HAP-1 (cell line): ENCODE measurements at regions not wholly inside any gene's neighbourhood (a gene's known extent, or its start where the extent isn't known, plus 50 kb on each side); places are given as distances from the start of the nearest gene placed in this dataset.

ENCODE experiments used
- DNase-seq, 2 experiments: peaks; one replicate each; pipeline ENCODE4 v3.0.0-alpha.2; 2016 to 2020; ENCODE audit warnings: low spot score in 2 of 2
- H3K27me3 ChIP-seq: fragments of 250-450 bp; sonication (Bioruptor Pico); 2 replicates; pipeline ENCODE4 v1.5.1; 2020; ENCODE audit warnings: low read depth, mild to moderate bottlenecking, moderate library complexity
- H3K36me3 ChIP-seq: fragments of 250-450 bp; sonication (Bioruptor Pico); replicated peaks from 2 replicates; pipeline ENCODE4 v1.5.1; 2020; ENCODE audit warnings: mild to moderate bottlenecking
- H3K4me1 ChIP-seq: fragments of 250-450 bp; sonication (Bioruptor Pico); 2 replicates; pipeline ENCODE4 v1.5.1; 2020; ENCODE audit warnings: mild to moderate bottlenecking
- H3K4me3 ChIP-seq: fragments of 250-450 bp; sonication (Bioruptor Pico); 2 replicates; pipeline ENCODE4 v1.5.1; 2020; ENCODE audit warnings: mild to moderate bottlenecking, moderate library complexity
- H3K9me3 ChIP-seq: fragments of 250-450 bp; sonication (Bioruptor Pico); 2 replicates; pipeline ENCODE4 v1.5.1; 2020; ENCODE audit warnings: mild to moderate bottlenecking, moderate library complexity
- in situ Hi-C: fragments of 300-500 bp; cut with MboI; formaldehyde crosslinking; loops from 3 replicates; pipeline ENCODE4 v1.14.3; 2020; ENCODE audit warnings: low sequenced_read_pairs, inconsistent platforms, mixed read lengths

DNA sequence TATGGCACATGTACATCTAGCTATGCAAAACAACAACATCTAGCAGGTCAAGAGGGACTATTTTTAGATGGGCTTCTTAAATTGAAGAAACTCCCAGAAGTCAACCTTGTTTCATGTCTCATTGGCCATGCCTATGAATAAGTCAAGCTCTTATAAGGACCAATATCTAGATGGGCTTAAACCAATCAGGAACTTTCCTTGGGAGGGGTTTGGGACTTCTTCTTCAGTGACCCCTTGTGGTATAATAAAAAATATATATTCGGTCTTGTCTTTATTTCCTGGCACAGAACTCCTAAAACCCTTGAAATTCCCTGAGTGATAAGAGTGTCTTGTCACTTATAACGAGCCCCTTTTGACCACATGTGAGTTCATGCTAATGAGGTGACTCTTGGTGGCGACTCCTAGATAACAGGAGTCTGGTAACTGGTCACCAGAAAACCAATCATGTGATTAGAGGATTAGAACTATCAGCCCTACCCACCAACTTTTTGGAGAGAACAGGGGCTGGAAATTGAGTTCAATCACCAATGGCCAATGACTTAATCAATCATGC, 218.3 kb downstream of the HHIPL2 start:
- H3K4me3 ChIP-seq = no peak overlapping the region
- DNase-seq = no peak
- no peaks in the 10 kb centered on the region for H3K9me3 ChIP-seq
- in situ Hi-C loops = no loop called here
- no peaks in the 10 kb centered on the region for H3K4me1 ChIP-seq
- H3K36me3 ChIP-seq = no peaks in the 10 kb centered on the region
- no peaks in the 10 kb centered on the region for H3K27me3 ChIP-seq

DNA sequence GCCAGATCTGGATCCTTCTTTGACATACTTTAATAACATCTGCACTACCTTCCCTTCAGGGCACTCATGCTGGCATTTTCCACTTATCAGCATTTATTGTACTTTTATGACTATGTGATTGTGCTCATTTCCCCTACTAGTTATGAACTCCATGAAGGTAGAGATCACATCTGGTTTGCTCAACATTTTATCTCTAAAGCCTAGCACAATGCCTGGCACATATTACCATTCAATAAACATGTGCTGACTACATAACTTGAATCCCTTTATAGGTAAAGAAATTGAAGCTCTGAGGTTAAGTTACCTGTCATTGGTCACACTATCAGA, 221.2 kb downstream of the HHIPL2 start:
- in situ Hi-C loops = no loop called here
- H3K4me1 ChIP-seq = no peaks in the 10 kb centered on the region
- H3K4me3 ChIP-seq = no peak overlapping the region
- no peaks in the 10 kb centered on the region for H3K36me3 ChIP-seq
- no peaks in the 10 kb centered on the region for H3K9me3 ChIP-seq
- no peak for DNase-seq
- H3K27me3 ChIP-seq = no peaks in the 10 kb centered on the region

DNA sequence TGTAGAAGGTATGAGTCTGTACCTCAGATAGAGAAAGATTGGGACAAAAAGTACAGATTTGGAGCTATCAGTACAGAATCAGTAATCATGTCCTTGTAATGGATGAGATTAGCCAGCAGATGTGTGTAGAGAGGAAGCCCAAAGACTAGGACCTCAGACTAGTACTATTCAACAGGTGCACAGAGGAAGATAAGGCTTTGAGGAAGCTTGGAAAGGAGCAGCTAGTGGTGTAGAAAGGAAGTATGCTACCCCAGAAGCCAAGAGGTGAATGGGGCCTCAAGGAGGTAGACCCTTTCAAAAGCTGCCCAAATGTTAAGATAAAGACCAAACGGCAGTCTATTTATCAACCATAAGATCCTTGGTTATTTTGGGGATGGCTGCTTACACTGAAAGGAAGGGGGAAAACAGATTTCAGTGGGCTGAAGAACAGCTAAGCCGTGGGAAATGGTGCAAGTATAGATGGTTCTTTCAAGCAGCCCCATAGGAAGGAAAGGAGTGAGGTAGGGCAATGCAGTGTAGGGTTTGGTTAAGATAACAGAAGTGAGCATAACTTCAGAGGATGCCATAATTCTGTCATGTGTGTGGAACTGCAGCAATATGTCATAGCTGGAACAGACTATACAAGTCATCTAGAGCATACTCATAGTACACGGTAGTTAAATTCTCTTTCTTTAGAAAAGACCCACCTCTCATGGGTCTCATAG, 221.7 kb downstream of the HHIPL2 start:
- Histone ChIP-seq H3K4me1 (no peaks in the 10 kb centered on the region), H3K9me3 (no peaks in the 10 kb centered on the region), H3K27me3 (no peaks in the 10 kb centered on the region), H3K36me3 (no peaks in the 10 kb centered on the region), H3K4me3 (no peak overlapping the region)
- in situ Hi-C loops = no loop called here
- no peak for DNase-seq

DNA sequence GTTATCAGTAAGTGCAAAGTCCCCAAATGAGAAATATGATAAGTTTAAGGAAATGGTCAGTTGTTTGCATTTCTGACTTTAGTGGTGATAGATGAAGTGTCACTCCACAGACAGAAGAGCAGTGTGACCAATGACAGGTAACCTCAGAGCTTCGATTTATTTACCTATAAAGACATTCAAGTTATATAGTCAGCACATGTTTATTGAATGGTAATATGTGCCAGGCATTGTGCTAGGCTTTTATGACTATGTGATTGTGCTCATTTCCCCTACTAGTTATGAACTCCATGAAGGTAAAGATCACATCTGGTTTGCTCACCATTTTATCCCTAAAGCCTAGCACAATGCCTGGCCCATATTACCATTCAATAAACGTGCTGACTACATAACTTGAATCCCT, 222.4 kb downstream of the HHIPL2 start:
- no peak for DNase-seq
- Histone ChIP-seq H3K36me3 (no peaks in the 10 kb centered on the region), H3K4me3 (no peak overlapping the region), H3K9me3 (no peaks in the 10 kb centered on the region), H3K27me3 (no peaks in the 10 kb centered on the region), H3K4me1 (no peaks in the 10 kb centered on the region)
- in situ Hi-C loops = no loop called here

DNA sequence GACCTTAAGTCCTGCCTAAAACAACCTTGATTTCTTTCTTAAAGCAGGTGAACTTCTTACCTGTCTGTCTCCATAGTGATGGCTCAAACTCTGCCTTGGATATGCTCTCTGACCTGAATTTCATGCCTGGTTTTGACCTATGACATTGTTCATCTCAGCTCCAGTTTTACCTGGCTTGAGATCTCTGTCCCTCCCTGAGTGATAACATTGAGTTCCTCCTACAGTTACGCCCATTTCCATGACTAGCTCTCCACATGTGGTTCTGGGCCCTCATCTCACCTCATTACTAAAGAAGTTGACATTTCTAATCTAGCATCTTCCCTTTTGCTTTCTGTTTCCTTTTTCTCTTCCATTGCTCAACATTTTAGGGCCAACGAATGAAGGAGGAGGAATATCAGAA, 233.1 kb downstream of the HHIPL2 start:
- no peaks in the 10 kb centered on the region for H3K36me3 ChIP-seq
- H3K9me3 ChIP-seq = no peaks in the 10 kb centered on the region
- in situ Hi-C loops = no loop called here
- no peak for DNase-seq
- no peaks in the 10 kb centered on the region for H3K4me1 ChIP-seq
- H3K4me3 ChIP-seq = no peak overlapping the region
- H3K27me3 ChIP-seq = no peaks in the 10 kb centered on the region

DNA sequence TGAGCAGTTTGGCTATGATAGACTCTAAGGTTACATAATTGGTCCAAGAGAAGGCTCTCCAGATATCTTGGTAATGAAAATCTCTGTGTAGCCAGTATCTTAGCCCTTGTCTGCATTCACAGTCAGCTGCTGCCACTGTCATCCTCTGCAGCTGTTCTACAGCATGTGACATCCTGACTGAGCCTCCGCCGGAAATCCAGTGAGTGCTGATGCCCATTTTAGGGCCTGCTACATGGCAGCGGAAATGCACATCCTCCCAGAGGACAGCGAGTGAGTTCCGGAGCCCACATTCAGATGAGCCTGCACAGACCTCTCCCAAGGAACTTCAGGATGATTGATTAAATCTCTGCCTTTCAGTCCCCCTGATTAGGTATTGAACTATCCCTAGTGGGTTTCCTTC, 237.1 kb downstream of the HHIPL2 start:
- DNase-seq = no peak
- H3K27me3 ChIP-seq = no peaks in the 10 kb centered on the region
- H3K9me3 ChIP-seq = no peaks in the 10 kb centered on the region
- no peak overlapping the region for H3K4me3 ChIP-seq
- in situ Hi-C loops = no loop called here
- no peaks in the 10 kb centered on the region for H3K36me3 ChIP-seq
- H3K4me1 ChIP-seq = no peaks in the 10 kb centered on the region

DNA sequence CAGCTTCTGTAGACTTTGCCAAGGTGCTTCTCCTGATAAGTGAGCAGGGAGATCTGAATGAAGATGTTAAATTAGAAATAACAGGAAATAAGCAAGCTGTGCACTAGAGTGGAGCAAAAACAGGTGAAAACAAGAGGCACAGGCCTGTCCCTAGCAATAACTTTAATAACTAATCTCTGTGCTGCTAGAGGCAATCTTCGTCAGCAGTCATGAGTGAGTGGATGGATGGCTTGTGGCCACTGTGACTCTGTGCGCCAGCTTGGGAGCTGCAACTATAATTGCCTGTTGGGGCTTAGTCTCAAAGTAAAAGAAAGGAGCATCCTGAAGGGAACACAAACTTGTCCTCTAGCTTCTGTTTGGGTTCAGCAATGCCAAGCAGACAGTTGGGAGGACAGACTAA, 240.3 kb downstream of the HHIPL2 start:
- in situ Hi-C loops = no loop called here
- H3K27me3 ChIP-seq = no peaks in the 10 kb centered on the region
- no peaks in the 10 kb centered on the region for H3K4me1 ChIP-seq
- no peak for DNase-seq
- H3K4me3 ChIP-seq = no peak overlapping the region
- H3K36me3 ChIP-seq = no peaks in the 10 kb centered on the region
- no peaks in the 10 kb centered on the region for H3K9me3 ChIP-seq

DNA sequence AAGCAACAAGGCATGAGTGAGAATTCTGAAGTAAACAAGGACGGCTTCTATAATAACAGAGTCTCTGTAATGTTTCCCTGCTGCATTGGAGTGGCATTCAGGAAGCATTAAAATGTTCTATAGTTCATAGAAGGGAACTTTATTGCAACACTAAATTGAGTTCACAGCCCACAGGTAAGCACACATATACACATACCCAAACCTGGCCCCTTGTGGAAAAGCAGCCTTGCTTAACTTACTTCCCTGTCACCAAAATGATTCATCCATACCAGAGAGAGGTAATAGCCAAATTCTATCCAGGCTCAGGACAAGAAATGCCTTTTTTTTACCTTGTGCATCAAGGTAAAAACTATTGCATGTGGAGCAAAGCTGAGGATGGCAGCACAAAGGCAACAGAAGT, 241.4 kb downstream of the HHIPL2 start:
- H3K27me3 ChIP-seq = no peaks in the 10 kb centered on the region
- H3K4me1 ChIP-seq = no peaks in the 10 kb centered on the region
- H3K9me3 ChIP-seq = no peaks in the 10 kb centered on the region
- H3K36me3 ChIP-seq = no peaks in the 10 kb centered on the region
- H3K4me3 ChIP-seq = no peak overlapping the region
- in situ Hi-C loops = no loop called here
- no peak for DNase-seq

DNA sequence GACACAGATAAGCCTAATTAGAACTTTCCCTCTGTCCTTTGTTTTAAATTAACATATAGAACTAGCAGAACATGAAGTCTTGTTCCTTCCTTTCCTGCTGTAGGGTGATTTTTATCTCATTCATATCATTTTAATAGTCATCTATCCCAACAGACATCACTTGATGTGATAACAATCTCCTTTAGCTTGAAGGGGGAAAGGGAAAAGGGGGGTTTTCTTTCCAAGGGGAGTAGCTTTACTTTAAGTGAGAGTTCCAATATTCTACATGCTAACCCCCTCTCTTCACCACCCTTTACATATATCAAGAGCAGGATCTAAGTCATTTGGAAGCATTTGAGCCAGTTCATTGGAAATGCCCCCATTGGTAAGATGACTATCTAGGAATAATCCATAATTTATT, 241.9 kb downstream of the HHIPL2 start:
- H3K4me3 ChIP-seq = no peak overlapping the region
- H3K36me3 ChIP-seq = no peaks in the 10 kb centered on the region
- no peak for DNase-seq
- H3K9me3 ChIP-seq = no peaks in the 10 kb centered on the region
- no peaks in the 10 kb centered on the region for H3K4me1 ChIP-seq
- in situ Hi-C loops = no loop called here
- no peaks in the 10 kb centered on the region for H3K27me3 ChIP-seq

DNA sequence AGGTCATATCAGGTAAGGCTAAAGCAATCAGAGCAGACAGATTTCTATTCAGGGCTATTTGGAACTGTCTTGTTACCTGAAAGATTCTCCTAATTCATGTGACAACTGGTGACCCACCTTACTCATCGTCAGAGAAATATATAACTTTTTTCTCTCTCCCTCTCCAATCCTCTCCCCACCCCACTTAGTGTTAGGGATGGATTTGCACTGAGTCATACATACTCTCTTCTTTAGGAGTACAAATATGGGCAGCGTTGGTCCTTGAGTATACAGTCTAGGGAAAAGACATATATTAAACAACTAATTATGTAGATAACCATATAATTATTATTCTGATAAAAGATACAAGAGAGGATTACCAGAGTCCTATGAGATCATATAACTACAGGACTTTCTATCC, 246.3 kb downstream of the HHIPL2 start:
- Histone ChIP-seq H3K36me3 (no peaks in the 10 kb centered on the region), H3K4me1 (no peaks in the 10 kb centered on the region), H3K4me3 (no peak overlapping the region), H3K9me3 (no peaks in the 10 kb centered on the region), H3K27me3 (no peaks in the 10 kb centered on the region)
- no peak for DNase-seq
- in situ Hi-C loops = no loop called here

DNA sequence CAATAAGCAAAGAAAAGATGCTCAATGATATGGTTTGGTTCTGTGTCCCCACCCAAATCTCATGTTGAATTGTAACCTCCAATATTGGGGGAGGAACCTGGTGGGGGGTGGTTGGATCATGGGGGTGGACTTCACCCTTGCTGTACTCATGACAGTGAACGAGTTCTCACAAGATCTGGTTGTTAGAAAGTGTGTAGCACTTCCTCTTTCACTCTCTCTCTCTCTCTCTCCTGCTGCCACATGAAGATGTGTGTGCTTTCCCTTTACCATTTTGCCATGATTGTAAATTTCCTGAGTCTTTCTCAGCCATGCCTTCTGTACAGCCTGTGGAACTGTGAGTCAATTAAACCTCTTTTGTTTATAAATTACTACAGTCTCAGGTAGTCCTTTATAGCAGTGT, 248.4 kb downstream of the HHIPL2 start:
- H3K36me3 ChIP-seq = no peaks in the 10 kb centered on the region
- H3K27me3 ChIP-seq = no peaks in the 10 kb centered on the region
- in situ Hi-C loops = no loop called here
- no peaks in the 10 kb centered on the region for H3K4me1 ChIP-seq
- no peak overlapping the region for H3K4me3 ChIP-seq
- no peaks in the 10 kb centered on the region for H3K9me3 ChIP-seq
- no peak for DNase-seq

DNA sequence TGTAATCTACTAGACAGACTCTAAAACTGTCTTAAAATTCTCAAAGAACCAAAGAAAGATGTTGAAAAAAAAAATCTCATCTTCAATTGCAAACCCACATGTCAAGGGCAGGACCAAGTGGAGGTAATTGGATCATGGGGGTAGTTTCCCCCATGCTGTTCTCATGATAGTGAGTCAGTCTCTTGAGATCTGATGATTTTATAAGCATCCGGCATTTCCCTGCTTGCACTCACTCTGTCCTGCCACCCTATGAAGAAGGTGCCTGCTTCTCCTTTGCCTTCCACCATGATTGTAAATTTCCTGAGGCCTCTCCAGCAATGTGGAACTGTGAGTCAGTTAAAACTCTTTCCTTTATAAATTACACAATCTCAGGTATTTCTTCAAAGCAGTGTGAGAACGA, 257.0 kb downstream of the HHIPL2 start:
- in situ Hi-C loops = no loop called here
- no peaks in the 10 kb centered on the region for H3K9me3 ChIP-seq
- DNase-seq = no peak
- H3K27me3 ChIP-seq = no peaks in the 10 kb centered on the region
- H3K4me3 ChIP-seq = no peak overlapping the region
- no peaks in the 10 kb centered on the region for H3K4me1 ChIP-seq
- H3K36me3 ChIP-seq = no peaks in the 10 kb centered on the region

DNA sequence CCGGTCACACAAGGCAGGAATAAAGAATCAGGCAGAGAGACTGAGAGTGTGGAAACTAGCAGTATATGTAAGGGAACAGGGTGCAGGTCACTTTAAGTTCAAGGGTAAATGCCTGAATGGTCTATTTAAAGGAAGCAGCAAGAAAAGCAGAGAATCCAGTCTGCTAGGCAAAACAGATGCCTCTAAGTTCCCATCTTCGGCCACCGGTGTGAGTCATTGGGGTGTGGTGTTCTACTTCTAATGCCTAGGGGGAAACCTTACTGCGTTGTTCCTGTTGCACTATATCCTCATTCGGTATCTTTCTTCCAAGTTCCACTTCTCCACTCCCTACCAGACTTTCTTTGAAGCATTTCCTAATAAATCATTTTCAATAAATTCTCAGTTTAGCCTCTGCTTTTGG, 259.9 kb downstream of the HHIPL2 start:
- no peak overlapping the region for H3K4me3 ChIP-seq
- no peaks in the 10 kb centered on the region for H3K36me3 ChIP-seq
- DNase-seq = no peak
- H3K27me3 ChIP-seq = no peaks in the 10 kb centered on the region
- in situ Hi-C loops = no loop called here
- no peaks in the 10 kb centered on the region for H3K4me1 ChIP-seq
- H3K9me3 ChIP-seq = no peaks in the 10 kb centered on the region

DNA sequence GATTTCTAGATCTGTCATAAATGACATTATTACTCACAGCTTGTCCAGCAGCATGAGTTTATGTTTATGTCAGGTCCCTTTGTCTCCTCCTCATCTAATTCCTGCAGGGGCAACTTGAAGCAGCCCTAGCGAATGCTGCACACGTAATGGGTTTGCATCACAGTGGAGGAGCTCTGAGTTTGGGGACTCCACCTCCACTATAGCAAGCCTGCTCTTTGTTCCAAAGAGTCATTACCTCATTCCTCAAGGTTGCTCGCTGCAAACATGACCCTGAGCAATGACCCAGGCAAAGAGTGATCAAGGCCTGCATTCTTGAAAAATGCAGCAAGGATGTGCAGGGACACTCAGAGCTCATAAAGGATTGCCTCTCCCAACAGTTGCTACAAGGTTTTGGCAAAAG, 261.9 kb downstream of the HHIPL2 start:
- no peaks in the 10 kb centered on the region for H3K9me3 ChIP-seq
- no peak for DNase-seq
- H3K36me3 ChIP-seq = no peaks in the 10 kb centered on the region
- no peak overlapping the region for H3K4me3 ChIP-seq
- no peaks in the 10 kb centered on the region for H3K27me3 ChIP-seq
- in situ Hi-C loops = no loop called here
- no peaks in the 10 kb centered on the region for H3K4me1 ChIP-seq

DNA sequence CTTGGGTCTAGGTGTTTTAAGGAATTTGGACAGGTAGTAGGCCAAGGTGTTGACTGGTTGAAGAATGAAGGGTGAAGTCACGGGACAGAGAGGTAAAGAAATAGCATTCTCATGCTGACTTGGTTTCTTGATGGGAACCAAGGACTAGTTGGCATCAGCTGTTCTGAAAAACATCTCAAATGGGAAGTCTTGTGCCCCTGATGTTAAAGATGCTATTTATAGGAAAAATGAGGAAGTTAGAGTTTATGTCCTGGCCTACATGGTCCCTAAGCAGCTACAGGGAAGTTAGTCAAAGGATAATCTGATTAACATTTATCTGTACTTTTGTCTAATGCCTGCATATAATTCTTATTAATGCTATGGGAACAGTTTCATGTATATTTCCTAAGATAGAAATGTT, 262.4 kb downstream of the HHIPL2 start:
- in situ Hi-C loops = no loop called here
- no peak for DNase-seq
- Histone ChIP-seq H3K27me3 (no peaks in the 10 kb centered on the region), H3K4me1 (no peaks in the 10 kb centered on the region), H3K9me3 (no peaks in the 10 kb centered on the region), H3K4me3 (no peak overlapping the region), H3K36me3 (no peaks in the 10 kb centered on the region)
